ENCODE measurements at regions not wholly inside any gene's neighbourhood (a gene's known extent, or its start where the extent isn't known, plus 50 kb on each side); places are given as distances from the start of the nearest gene placed in this dataset.
"Not testable (repeated sequence)": the region's sequence is repeated elsewhere in the genome, so short reads cannot be mapped to it uniquely, and the experiment has no call there.

- Histone ChIP-seq H2BK12ac (ENCODE audit: low read length in 2 of 2) (no peak overlapping the region), H3K18ac (ENCODE audit: low read depth in 1 of 2, low read length in 2 of 2) (no peak overlapping the region), H3K4me1 (ENCODE audit: control insufficient read depth, insufficient read depth, low read depth, low read length) (no peaks in the 10 kb centered on the region), H3K14ac (ENCODE audit: low read length in 2 of 2) (no peak overlapping the region), H2BK15ac (ENCODE audit: low read depth, poor library complexity, severe bottlenecking) (no peak overlapping the region), H2AK5ac (ENCODE audit: low read length, severe bottlenecking) (no peak overlapping the region), H3K27me3 (ENCODE audit: control insufficient read depth in 1 of 2, insufficient read depth in 1 of 2, low read length in 2 of 2) (no peaks in the 10 kb centered on the region), H4K8ac (ENCODE audit: low read length) (no peak overlapping the region), H3K4me2 (ENCODE audit: low read length, poor library complexity, severe bottlenecking) (no peak overlapping the region), H3K9me3 (ENCODE audit: control insufficient read depth, low read length) (no peaks in the 10 kb centered on the region), H4K91ac (ENCODE audit: low read length) (no peak overlapping the region), H3K23ac (ENCODE audit: low read length in 2 of 2) (no peak overlapping the region), H3K27ac (ENCODE audit: low read length, poor library complexity, severe bottlenecking) (no peak overlapping the region), H2AFZ (ENCODE audit: low read depth, low read length) (no peak overlapping the region), H3K4ac (ENCODE audit: low read depth in 1 of 2, low read length in 2 of 2) (no peak overlapping the region), H3K4me3 (ENCODE audit: insufficient read depth in 1 of 2, low read depth in 1 of 2, low read length in 2 of 2) (no peak overlapping the region), H3K36me3 (ENCODE audit: control insufficient read depth in 1 of 2, insufficient read depth in 2 of 2, low read depth in 1 of 2, low read length in 2 of 2) (no peaks in the 10 kb centered on the region), H2BK5ac (ENCODE audit: low read depth, low read length, poor library complexity, severe bottlenecking) (no peak overlapping the region), H3K79me1 (replicated peaks; ENCODE audit: low read length, poor library complexity, severe bottlenecking) (no peaks in the 10 kb centered on the region), H2BK120ac (ENCODE audit: low read depth, low read length) (no peak overlapping the region), H3K9ac (ENCODE audit: low read length) (no peak overlapping the region)
- DNase-seq: peak; percentile 5
Observed at GRCh38 chr6:141925001-141925400, 207.7 kb upstream of the GJE1 start.

DNA sequence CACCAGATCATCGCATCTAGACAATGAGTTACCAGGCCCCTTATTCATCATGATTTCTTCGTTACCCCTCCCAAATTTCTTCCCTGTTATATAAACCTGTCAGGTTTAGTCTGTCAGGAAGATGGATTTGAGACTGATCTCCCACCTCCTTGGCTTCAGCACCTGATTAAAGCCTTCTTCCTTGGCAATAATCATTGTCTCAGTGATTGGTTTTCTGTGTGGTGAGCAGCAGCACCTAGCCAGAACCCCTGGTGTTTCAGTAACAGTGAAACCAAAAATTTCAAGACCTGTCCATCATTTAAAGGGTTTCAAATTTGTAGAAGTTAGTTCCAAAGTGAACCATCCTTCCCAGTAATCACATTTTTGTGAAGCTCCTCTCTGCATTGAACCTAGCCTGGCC, 209.8 kb upstream of the GJE1 start:
- Histone ChIP-seq H3K36me3 (ENCODE audit: control insufficient read depth in 1 of 2, insufficient read depth in 2 of 2, low read depth in 1 of 2, low read length in 2 of 2) (no peaks in the 10 kb centered on the region), H3K14ac (ENCODE audit: low read length in 2 of 2) (no peak overlapping the region), H2BK5ac (ENCODE audit: low read depth, low read length, poor library complexity, severe bottlenecking) (no peak overlapping the region), H3K9ac (ENCODE audit: low read length) (no peak overlapping the region), H2BK120ac (ENCODE audit: low read depth, low read length) (no peak overlapping the region), H3K79me1 (replicated peaks; ENCODE audit: low read length, poor library complexity, severe bottlenecking) (no peaks in the 10 kb centered on the region), H4K91ac (ENCODE audit: low read length) (no peak overlapping the region), H3K27me3 (ENCODE audit: control insufficient read depth in 1 of 2, insufficient read depth in 1 of 2, low read length in 2 of 2) (no peaks in the 10 kb centered on the region), H3K27ac (ENCODE audit: low read length, poor library complexity, severe bottlenecking) (no peak overlapping the region), H3K18ac (ENCODE audit: low read depth in 1 of 2, low read length in 2 of 2) (no peak overlapping the region), H3K4ac (ENCODE audit: low read depth in 1 of 2, low read length in 2 of 2) (no peak overlapping the region), H3K4me3 (ENCODE audit: insufficient read depth in 1 of 2, low read depth in 1 of 2, low read length in 2 of 2) (no peak overlapping the region), H3K4me2 (ENCODE audit: low read length, poor library complexity, severe bottlenecking) (no peak overlapping the region), H3K4me1 (ENCODE audit: control insufficient read depth, insufficient read depth, low read depth, low read length) (no peaks in the 10 kb centered on the region), H3K9me3 (ENCODE audit: control insufficient read depth, low read length) (no peaks in the 10 kb centered on the region), H2BK15ac (ENCODE audit: low read depth, poor library complexity, severe bottlenecking) (no peak overlapping the region), H2BK12ac (ENCODE audit: low read length in 2 of 2) (no peak overlapping the region), H2AFZ (ENCODE audit: low read depth, low read length) (no peak overlapping the region), H3K23ac (ENCODE audit: low read length in 2 of 2) (no peak overlapping the region), H2AK5ac (ENCODE audit: low read length, severe bottlenecking) (no peak overlapping the region), H4K8ac (ENCODE audit: low read length) (no peak overlapping the region)
- DNase-seq: no peak
- WGBS: no CpG with 5 or more reads among the region's 2 CpGs

GRCh38 chr6:141916682-141917505, 215.8 kb upstream of the GJE1 start:
- not testable (repeated sequence) for H3K4me1 ChIP-seq (ENCODE audit: control insufficient read depth, insufficient read depth, low read depth, low read length); H3K27me3 ChIP-seq (ENCODE audit: control insufficient read depth in 1 of 2, insufficient read depth in 1 of 2, low read length in 2 of 2); H3K23ac ChIP-seq (ENCODE audit: low read length in 2 of 2); H2AK5ac ChIP-seq (ENCODE audit: low read length, severe bottlenecking); H3K14ac ChIP-seq (ENCODE audit: low read length in 2 of 2); H3K4me2 ChIP-seq (ENCODE audit: low read length, poor library complexity, severe bottlenecking); H4K8ac ChIP-seq (ENCODE audit: low read length); H3K4me3 ChIP-seq (ENCODE audit: insufficient read depth in 1 of 2, low read depth in 1 of 2, low read length in 2 of 2); H2BK120ac ChIP-seq (ENCODE audit: low read depth, low read length); H3K4ac ChIP-seq (ENCODE audit: low read depth in 1 of 2, low read length in 2 of 2); H2BK5ac ChIP-seq (ENCODE audit: low read depth, low read length, poor library complexity, severe bottlenecking); H2AFZ ChIP-seq (ENCODE audit: low read depth, low read length); DNase-seq; H3K79me1 ChIP-seq (replicated peaks; ENCODE audit: low read length, poor library complexity, severe bottlenecking); H3K18ac ChIP-seq (ENCODE audit: low read depth in 1 of 2, low read length in 2 of 2); H2BK12ac ChIP-seq (ENCODE audit: low read length in 2 of 2); H3K27ac ChIP-seq (ENCODE audit: low read length, poor library complexity, severe bottlenecking); H3K36me3 ChIP-seq (ENCODE audit: control insufficient read depth in 1 of 2, insufficient read depth in 2 of 2, low read depth in 1 of 2, low read length in 2 of 2); H3K9ac ChIP-seq (ENCODE audit: low read length); H3K9me3 ChIP-seq (ENCODE audit: control insufficient read depth, low read length); H2BK15ac ChIP-seq (ENCODE audit: low read depth, poor library complexity, severe bottlenecking); H4K91ac ChIP-seq (ENCODE audit: low read length)
- WGBS: 93% methylated on average over 26 of the region's 30 CpGs

DNA sequence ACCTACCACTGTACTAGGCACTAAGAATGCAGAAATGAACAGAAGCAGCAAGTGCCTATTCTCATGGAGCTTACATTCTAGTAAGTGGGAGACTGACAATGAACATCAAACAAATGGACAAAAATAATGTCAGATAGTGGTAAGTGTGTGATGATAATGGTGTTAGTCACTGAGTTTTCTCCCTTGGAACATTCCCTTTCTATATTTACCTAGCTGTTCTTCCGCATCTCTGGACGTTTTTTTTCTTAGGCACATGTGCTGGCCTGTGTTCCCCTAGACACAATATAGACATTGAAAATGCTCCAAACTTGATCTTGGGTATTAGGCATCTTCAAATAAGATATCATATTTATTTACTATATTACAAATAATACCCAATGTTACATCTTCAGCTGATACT, 218.1 kb upstream of the GJE1 start:
- no peaks in the 10 kb centered on the region for H3K9me3 ChIP-seq (ENCODE audit: control insufficient read depth, low read length)
- H2AFZ ChIP-seq (ENCODE audit: low read depth, low read length): no peak overlapping the region
- no peak overlapping the region for H3K14ac ChIP-seq (ENCODE audit: low read length in 2 of 2)
- WGBS: no CpG with 5 or more reads among the region's 2 CpGs
- H2BK120ac ChIP-seq (ENCODE audit: low read depth, low read length): no peak overlapping the region
- no peaks in the 10 kb centered on the region for H3K27me3 ChIP-seq (ENCODE audit: control insufficient read depth in 1 of 2, insufficient read depth in 1 of 2, low read length in 2 of 2)
- H2AK5ac ChIP-seq (ENCODE audit: low read length, severe bottlenecking): no peak overlapping the region
- H3K4me3 ChIP-seq (ENCODE audit: insufficient read depth in 1 of 2, low read depth in 1 of 2, low read length in 2 of 2): no peak overlapping the region
- no peaks in the 10 kb centered on the region for H3K79me1 ChIP-seq (replicated peaks; ENCODE audit: low read length, poor library complexity, severe bottlenecking)
- H3K18ac ChIP-seq (ENCODE audit: low read depth in 1 of 2, low read length in 2 of 2): no peak overlapping the region
- no peak overlapping the region for H4K8ac ChIP-seq (ENCODE audit: low read length)
- no peak overlapping the region for H3K27ac ChIP-seq (ENCODE audit: low read length, poor library complexity, severe bottlenecking)
- H3K9ac ChIP-seq (ENCODE audit: low read length): no peak overlapping the region
- no peak overlapping the region for H2BK12ac ChIP-seq (ENCODE audit: low read length in 2 of 2)
- no peak overlapping the region for H3K4me2 ChIP-seq (ENCODE audit: low read length, poor library complexity, severe bottlenecking)
- no peaks in the 10 kb centered on the region for H3K36me3 ChIP-seq (ENCODE audit: control insufficient read depth in 1 of 2, insufficient read depth in 2 of 2, low read depth in 1 of 2, low read length in 2 of 2)
- no peak overlapping the region for H2BK15ac ChIP-seq (ENCODE audit: low read depth, poor library complexity, severe bottlenecking)
- H3K23ac ChIP-seq (ENCODE audit: low read length in 2 of 2): no peak overlapping the region
- H2BK5ac ChIP-seq (ENCODE audit: low read depth, low read length, poor library complexity, severe bottlenecking): no peak overlapping the region
- no peak overlapping the region for H4K91ac ChIP-seq (ENCODE audit: low read length)
- no peak overlapping the region for H3K4ac ChIP-seq (ENCODE audit: low read depth in 1 of 2, low read length in 2 of 2)
- DNase-seq: no peak
- no peaks in the 10 kb centered on the region for H3K4me1 ChIP-seq (ENCODE audit: control insufficient read depth, insufficient read depth, low read depth, low read length)
